Adipocyte (in vitro differentiated cells): ENCODE measurements at regions not wholly inside any gene's neighbourhood (a gene's known extent, or its start where the extent isn't known, plus 50 kb on each side); places are given as distances from the start of the nearest gene placed in this dataset.
"Not testable (repeated sequence)": the region's sequence is repeated elsewhere in the genome, so short reads cannot be mapped to it uniquely, and the experiment has no call there.

Experiments used
- DNase-seq: peaks from one replicate; pipeline ENCODE4 v3.0.0-alpha.2; 2015; ENCODE audit warnings: low read depth
- H3K27me3 ChIP-seq: replicated peaks from 2 replicates; pipeline ENCODE4 v1.7.0; 2013; ENCODE audit warnings: mild to moderate bottlenecking, low read length, moderate library complexity; ENCODE audit not compliant: control insufficient read depth, insufficient read depth
- H3K36me3 ChIP-seq: 2 replicates; pipeline ENCODE4 v1.7.0; 2013; ENCODE audit warnings: low read length, mild to moderate bottlenecking, moderate library complexity; ENCODE audit not compliant: control insufficient read depth, insufficient read depth, severe bottlenecking
- H3K4me1 ChIP-seq: 2 replicates; pipeline ENCODE4 v1.7.0; 2013; ENCODE audit warnings: mild to moderate bottlenecking, low read length, moderate library complexity; ENCODE audit not compliant: control insufficient read depth, insufficient read depth
- H3K4me3 ChIP-seq: 2 replicates; pipeline ENCODE4 v1.7.0; 2013; ENCODE audit warnings: mild to moderate bottlenecking, low read length, moderate library complexity
- H3K9ac ChIP-seq: 2 replicates; pipeline ENCODE4 v1.7.0; 2013; ENCODE audit warnings: mild to moderate bottlenecking, low read length, moderate library complexity
- H3K9me3 ChIP-seq: 2 replicates; pipeline ENCODE4 v1.7.0; 2013; ENCODE audit warnings: mild to moderate bottlenecking, low read length, moderate library complexity; ENCODE audit not compliant: control insufficient read depth

DNA sequence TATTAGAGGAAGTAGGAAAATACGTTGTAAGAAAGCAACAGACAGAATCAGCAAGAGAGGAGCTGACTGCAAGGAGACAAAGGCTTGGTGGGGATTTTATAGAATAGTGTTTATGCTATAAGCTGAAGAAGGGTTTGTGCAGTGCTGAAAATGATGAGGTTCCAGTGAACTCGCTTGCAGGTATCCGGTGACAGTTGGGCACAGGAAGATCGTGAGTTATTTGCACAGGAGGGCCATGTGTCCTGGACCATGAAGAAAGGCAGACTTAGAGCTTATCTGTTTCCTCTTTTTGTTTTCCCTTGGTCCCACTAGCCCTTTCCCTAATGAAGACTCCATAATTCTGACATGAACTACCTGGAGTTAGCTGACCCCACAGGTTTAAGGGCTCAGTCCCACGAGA lies 61.4 kb downstream of the NXNL2 start:
- Histone ChIP-seq H3K9me3 (no peaks in the 10 kb centered on the region), H3K4me3 (no peak overlapping the region), H3K9ac (no peak overlapping the region), H3K36me3 (no peaks in the 10 kb centered on the region), H3K4me1 (no peaks in the 10 kb centered on the region), H3K27me3 (no peaks in the 10 kb centered on the region)
- no peak for DNase-seq

DNA sequence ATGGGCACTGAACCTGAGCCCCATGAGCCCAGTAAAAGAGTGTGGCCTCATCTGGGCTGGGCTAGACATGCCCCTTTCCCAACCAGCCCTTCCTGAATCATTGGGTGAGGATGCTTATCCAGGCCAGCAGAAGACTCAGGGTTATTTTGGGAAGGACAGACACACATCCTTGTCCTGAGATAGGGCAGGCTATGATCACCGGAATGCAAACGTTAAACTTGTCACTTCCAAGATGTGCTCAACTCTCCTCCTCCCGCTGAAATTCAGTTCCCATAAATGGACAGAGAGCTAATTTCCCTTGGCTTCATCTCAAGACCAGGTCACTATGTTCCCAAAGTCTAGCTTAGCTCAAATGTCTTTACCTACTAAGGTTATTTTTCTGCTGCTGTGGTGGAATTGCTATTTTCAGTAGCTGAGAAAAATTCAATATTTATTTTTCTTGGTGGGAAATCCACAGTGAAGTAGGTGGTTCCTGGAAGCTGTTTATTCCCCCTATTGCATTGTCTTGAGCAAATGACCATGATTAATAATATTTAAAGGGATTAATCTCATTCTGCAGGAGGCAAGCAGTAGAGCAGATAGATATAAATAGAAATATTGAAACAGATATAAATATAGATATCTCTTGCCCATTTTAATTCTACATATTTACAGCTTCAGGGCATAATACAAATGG lies 70.0 kb downstream of the NXNL2 start:
- DNase-seq = no peak
- no peaks in the 10 kb centered on the region for H3K36me3 ChIP-seq
- H3K27me3 ChIP-seq = no peaks in the 10 kb centered on the region
- H3K9ac ChIP-seq = peak overlapping the region; percentile 7
- peaks cover 24% of the 10 kb centered on the region for H3K4me1 ChIP-seq
- no peaks in the 10 kb centered on the region for H3K9me3 ChIP-seq
- H3K4me3 ChIP-seq = peak overlapping the region; percentile 42

DNA sequence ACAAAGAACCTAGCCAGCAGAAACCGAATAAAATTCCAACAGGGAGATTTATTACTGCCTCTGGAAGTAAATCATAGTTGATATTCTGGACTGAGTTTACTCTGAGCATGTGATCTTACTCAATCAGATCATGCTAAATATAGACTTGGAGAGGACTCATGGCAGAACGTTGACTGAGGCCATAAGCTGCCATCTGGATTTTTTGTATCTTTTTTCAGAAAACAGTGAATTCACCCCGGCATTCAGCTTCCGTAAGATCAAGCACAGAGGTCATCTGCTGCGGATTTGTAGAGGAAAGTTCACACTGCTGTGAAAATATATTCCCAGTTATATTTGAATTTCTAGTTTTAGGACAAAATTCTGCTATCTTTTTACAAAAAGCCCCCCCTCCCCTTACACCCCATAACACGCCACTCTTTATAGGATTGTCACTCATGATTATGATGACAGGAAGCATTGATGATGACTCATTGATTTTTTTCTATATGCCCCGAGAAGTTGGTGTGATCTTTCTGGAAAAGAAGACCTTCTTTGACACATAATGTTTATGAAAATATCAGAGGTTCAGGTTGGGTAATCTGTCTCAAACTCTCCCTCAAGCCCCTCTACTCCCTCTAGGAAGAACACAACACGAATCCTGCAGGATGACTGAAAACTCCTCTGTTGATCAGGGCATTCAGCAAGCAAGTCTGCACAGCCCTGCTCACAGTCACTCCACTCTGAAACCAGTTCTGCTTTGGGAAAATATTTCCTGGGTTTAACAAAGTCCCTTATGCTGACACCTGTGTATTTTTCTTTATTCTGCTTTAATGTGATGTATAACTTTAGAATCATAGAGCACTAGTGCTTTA lies 70.8 kb downstream of the NXNL2 start:
- Histone ChIP-seq H3K9me3 (no peaks in the 10 kb centered on the region), H3K4me1 (peaks cover 24% of the 10 kb centered on the region), H3K4me3 (peak overlapping the region; percentile 42), H3K27me3 (no peaks in the 10 kb centered on the region), H3K36me3 (no peaks in the 10 kb centered on the region), H3K9ac (peak overlapping the region; percentile 7)
- peak; percentile 75 for DNase-seq

DNA sequence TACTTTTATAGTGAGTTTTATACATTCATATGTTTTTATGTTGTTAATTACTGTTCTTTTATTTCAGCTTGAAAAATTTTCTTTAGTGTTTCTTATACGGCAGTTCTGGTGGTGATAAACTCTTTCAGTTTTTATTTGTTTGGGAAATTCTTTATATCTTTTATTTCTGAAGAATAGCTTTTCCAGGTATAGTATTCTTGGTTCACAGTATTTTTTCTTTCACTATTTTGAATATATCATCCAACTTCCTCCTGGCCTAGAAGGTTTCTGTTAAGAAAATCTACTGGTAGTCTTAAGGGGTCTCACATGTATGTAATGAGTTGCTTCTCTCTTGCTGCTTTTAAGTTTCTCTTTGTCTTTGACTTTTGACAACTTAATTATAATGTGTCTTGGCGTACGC lies 79.4 kb downstream of the NXNL2 start:
- no peaks in the 10 kb centered on the region for H3K36me3 ChIP-seq
- peaks cover 21% of the 10 kb centered on the region for H3K9me3 ChIP-seq
- H3K27me3 ChIP-seq = no peaks in the 10 kb centered on the region
- no peaks in the 10 kb centered on the region for H3K4me1 ChIP-seq
- no peak overlapping the region for H3K9ac ChIP-seq
- no peak overlapping the region for H3K4me3 ChIP-seq
- DNase-seq = no peak

DNA sequence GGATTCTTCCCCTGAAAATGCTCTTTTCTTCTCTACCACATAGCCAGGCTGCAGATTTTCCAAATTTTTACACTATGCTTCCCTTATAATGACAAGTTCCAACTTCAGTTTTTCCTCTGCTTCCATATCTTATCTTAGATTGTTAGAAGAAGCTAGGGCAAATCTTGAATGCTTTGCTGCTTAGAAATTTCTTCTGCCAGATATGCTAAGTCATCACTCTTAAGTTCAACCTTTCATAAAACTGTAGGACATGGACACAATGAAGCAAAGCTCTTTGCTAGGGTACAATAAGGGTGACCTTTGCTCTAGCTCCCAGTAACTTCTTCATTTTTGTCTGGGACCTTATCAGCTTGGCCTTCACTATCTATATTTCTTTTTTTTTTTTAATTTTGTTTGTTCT lies 88.7 kb downstream of the NXNL2 start:
- Histone ChIP-seq H3K4me3 (no peak overlapping the region), H3K9me3 (peaks cover 11% of the 10 kb centered on the region), H3K36me3 (no peaks in the 10 kb centered on the region), H3K4me1 (no peaks in the 10 kb centered on the region), H3K27me3 (no peaks in the 10 kb centered on the region), H3K9ac (no peak overlapping the region)
- DNase-seq = no peak

DNA sequence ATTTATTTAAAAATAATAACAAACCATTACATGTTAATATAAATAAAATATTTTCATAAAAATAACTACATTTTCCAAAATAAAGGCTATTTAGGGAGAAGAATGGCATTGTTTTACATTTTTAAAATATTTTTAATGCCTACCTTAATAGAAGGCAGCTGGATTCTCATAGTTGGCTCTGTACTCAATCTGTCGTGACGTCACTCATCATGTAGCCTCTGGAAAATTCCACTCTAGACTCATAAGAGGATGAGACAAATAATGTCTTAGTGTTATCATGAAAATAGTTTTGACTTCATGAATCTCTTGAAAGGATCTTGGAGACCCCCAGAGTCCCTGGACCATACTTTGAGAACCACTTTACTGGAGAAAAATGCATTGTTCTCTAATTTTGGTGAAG lies 93.1 kb downstream of the NXNL2 start:
- no peaks in the 10 kb centered on the region for H3K4me1 ChIP-seq
- peak; percentile 47 for DNase-seq
- H3K36me3 ChIP-seq = no peaks in the 10 kb centered on the region
- H3K9me3 ChIP-seq = peaks cover 11% of the 10 kb centered on the region
- no peak overlapping the region for H3K4me3 ChIP-seq
- no peaks in the 10 kb centered on the region for H3K27me3 ChIP-seq
- no peak overlapping the region for H3K9ac ChIP-seq

DNA sequence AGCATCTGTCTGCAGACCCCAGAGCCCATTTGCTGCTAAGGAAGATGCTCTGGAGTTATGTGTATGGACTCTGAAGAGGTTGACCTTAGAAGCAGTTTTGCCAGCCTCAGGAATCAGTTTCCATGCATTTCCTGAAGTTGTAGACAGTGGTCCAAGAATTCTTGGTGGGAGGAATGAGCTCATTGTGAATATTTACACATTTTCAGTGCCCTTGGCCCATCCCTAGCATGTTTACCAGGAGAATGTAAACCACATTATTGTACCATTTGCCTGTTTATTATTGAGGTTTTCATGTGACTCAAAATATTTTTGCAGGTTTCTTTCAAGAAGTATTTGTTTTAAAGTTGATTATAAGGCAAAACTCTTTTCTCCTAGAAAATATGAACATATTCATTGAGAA lies 93.8 kb downstream of the NXNL2 start:
- no peaks in the 10 kb centered on the region for H3K36me3 ChIP-seq
- no peak overlapping the region for H3K9ac ChIP-seq
- no peaks in the 10 kb centered on the region for H3K4me1 ChIP-seq
- H3K9me3 ChIP-seq = peaks cover 12% of the 10 kb centered on the region
- H3K4me3 ChIP-seq = no peak overlapping the region
- no peak for DNase-seq
- no peaks in the 10 kb centered on the region for H3K27me3 ChIP-seq

DNA sequence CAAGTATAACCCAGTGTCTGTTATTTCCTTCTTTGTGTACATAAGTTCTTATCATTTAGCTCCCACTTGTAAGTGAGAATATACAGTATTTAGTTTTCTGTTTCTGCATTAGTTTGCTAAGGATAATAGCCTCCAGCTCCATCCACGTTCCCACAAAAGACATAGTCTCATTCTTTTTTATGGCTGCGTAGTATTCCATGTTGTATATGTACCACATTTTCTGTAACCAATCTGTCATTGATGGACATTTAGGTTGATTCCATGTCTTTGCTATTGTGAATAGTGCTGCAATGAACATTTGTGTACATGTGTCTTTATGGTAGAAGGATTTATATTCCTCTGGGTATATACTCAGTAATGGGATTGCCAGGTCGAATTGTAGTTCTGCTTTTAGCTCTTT lies 95.6 kb downstream of the NXNL2 start:
- not testable (repeated sequence) for DNase-seq, H3K4me3 ChIP-seq, H3K27me3 ChIP-seq, H3K4me1 ChIP-seq, H3K9ac ChIP-seq, H3K36me3 ChIP-seq
- H3K9me3 ChIP-seq = peaks cover 14% of the 10 kb centered on the region

DNA sequence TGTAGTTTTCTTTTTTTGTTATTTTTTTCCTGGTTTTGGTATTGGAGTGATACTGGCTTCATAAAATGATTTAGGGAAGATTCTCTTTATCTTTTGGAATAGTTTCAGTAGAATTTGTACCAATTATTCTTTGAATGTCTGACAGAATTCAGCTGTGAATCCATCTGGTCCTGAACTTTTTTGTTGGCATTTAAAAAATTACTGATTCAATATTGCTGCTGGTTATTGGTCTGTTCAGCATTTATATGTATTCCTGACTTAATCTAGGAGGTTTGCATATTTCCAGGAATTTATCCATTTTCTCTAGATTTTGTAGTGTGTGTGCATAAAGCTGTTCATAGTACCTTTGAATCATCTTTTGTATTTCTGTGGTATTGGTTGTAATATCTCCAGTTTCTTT lies 100.2 kb downstream of the NXNL2 start:
- no peak overlapping the region for H3K9ac ChIP-seq
- H3K4me3 ChIP-seq = no peak overlapping the region
- H3K4me1 ChIP-seq = no peaks in the 10 kb centered on the region
- peaks cover 28% of the 10 kb centered on the region for H3K9me3 ChIP-seq
- no peaks in the 10 kb centered on the region for H3K27me3 ChIP-seq
- H3K36me3 ChIP-seq = no peaks in the 10 kb centered on the region
- no peak for DNase-seq

DNA sequence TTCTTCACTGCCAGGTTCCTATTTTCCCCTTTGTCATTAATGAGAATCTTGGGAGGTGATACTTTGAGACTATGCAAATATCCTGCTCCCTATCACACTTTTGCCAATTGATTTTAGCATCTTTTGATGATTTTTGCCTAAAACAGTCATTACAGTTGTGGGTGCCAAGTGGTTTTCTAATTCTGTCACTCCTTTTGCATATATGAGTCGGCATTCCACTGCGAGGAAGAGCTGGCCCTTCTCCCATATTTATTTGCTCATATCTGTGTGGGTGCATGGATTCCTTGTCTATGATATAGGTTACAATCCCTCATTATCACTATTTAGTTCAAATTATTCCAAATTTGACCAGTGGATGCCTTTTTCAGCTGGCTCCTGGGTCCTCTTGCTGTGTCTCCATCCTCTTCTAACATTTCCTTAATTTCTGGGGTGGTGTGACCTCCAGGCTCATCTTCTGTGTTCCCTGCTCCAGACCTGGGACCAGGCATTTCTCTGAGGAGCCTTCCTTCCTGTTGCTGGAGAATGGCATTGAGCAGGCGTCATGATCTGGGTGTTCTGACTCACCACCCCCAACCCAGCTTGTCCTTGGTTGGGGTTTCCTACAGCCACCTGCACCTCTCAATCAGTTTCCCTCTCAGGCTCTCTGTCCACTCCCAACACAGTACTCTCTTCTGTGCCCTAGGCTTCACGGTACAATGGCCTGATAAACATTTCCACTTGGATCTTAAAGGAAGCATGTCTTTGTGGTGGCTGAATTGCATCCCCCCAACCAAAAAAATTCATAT lies 106.7 kb downstream of the NXNL2 start:
- H3K27me3 ChIP-seq = no peaks in the 10 kb centered on the region
- H3K9me3 ChIP-seq = peaks cover 15% of the 10 kb centered on the region
- H3K9ac ChIP-seq = no peak overlapping the region
- H3K4me3 ChIP-seq = no peak overlapping the region
- peaks cover 10% of the 10 kb centered on the region for H3K4me1 ChIP-seq
- DNase-seq = no peak
- H3K36me3 ChIP-seq = no peaks in the 10 kb centered on the region

DNA sequence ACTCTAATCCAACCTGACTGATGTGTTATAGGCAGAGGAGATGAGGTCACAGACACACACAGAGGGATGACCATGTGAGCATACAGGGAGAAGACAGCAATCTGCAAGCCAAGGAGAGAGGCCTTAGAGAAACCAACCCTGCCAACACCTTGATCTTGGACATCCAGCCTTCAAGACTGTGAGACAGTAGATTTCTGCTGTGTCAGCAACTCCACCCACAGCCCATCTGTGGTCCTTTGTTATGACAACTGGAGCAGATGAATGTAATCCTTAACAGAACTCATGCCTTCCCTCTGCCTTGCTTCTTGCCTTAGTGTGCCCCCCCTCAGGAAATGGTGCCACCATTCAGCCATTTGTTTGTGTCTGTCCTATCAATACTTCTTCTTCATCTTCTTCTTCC lies 107.4 kb downstream of the NXNL2 start:
- Histone ChIP-seq H3K27me3 (no peaks in the 10 kb centered on the region), H3K9ac (no peak overlapping the region), H3K4me1 (peaks cover 10% of the 10 kb centered on the region), H3K9me3 (peaks cover 8% of the 10 kb centered on the region), H3K36me3 (no peaks in the 10 kb centered on the region), H3K4me3 (no peak overlapping the region)
- no peak for DNase-seq
